Liver (tissue), 8 donors: ENCODE measurements at regions not wholly inside any gene's neighbourhood (a gene's known extent, or its start where the extent isn't known, plus 50 kb on each side); places are given as distances from the start of the nearest gene placed in this dataset.

Source experiments
- DNase-seq: peaks from one replicate; pipeline ENCODE4 v3.0.0-alpha.2; 2017; ENCODE audit warnings: low spot score
- H3K27ac ChIP-seq, 2 donors: one replicate each; pipeline ENCODE4 v1.7.0; 2013; ENCODE audit warnings: inconsistent platforms in 2 of 2, low read length in 2 of 2, control low read depth in 1 of 2, low read depth in 1 of 2, mild to moderate bottlenecking in 1 of 2
- H3K27me3 ChIP-seq, 4 donors: one replicate each; pipeline versions ENCODE4 v1.6.1 to v1.7.0; 2013; ENCODE audit warnings: low read length in 3 of 4, inconsistent platforms in 1 of 4, mild to moderate bottlenecking in 1 of 4, moderate library complexity in 1 of 4; ENCODE audit not compliant: control insufficient read depth in 4 of 4, insufficient read depth in 4 of 4
- H3K36me3 ChIP-seq, 4 donors: one replicate each; pipeline versions ENCODE4 v1.6.1 to v1.7.0; 2013; ENCODE audit warnings: low read length in 3 of 4, mild to moderate bottlenecking in 3 of 4, low read depth in 1 of 4, moderate library complexity in 1 of 4; ENCODE audit not compliant: control insufficient read depth in 4 of 4, insufficient read depth in 3 of 4
- H3K4me1 ChIP-seq, 4 donors: one replicate each; pipeline versions ENCODE4 v1.6.1 to v1.7.0; 2013; ENCODE audit warnings: low read length in 3 of 4, mild to moderate bottlenecking in 3 of 4, moderate library complexity in 1 of 4; ENCODE audit not compliant: control insufficient read depth in 4 of 4, insufficient read depth in 4 of 4
- H3K4me3 ChIP-seq, 3 donors: one replicate each; pipeline versions ENCODE4 v1.6.1 to v1.7.0; 2013; ENCODE audit warnings: low read length in 3 of 3, control low read depth in 1 of 3, low read depth in 1 of 3, mild to moderate bottlenecking in 1 of 3
- H3K9ac ChIP-seq, 2 donors: one replicate each; pipeline ENCODE4 v1.7.0; 2013; ENCODE audit warnings: low read length in 2 of 2, mild to moderate bottlenecking in 2 of 2, moderate library complexity in 2 of 2, control low read depth in 1 of 2, low read depth in 1 of 2
- H3K9me3 ChIP-seq, 4 donors: one replicate each; pipeline versions ENCODE4 v1.6.1 to v1.7.0; 2013; ENCODE audit warnings: low read length in 3 of 4; ENCODE audit not compliant: control insufficient read depth in 4 of 4
- ATF3 ChIP-seq: IDR thresholded peaks from 2 replicates; pipeline ENCODE4 v1.6.1; 2016; ENCODE audit warnings: antibody characterized with exemption
- CTCF ChIP-seq: fragments of 150-350 bp; IDR thresholded peaks from 2 replicates; pipeline ENCODE4 v1.5.1; 2017; ENCODE audit warnings: improper control_type of control experiment, low read depth, low read length; ENCODE audit not compliant: missing input control
- EGR1 ChIP-seq, 2 donors: IDR thresholded peaks; 2 replicates each; pipeline ENCODE4 v1.6.1; 2016 to 2018; ENCODE audit warnings: antibody characterized with exemption in 2 of 2, low read depth in 2 of 2
- FOXA1 ChIP-seq: IDR thresholded peaks from 2 replicates; pipeline ENCODE4 v1.6.1; 2016; ENCODE audit warnings: antibody characterized with exemption
- FOXA2 ChIP-seq: IDR thresholded peaks from 2 replicates; pipeline ENCODE4 v1.6.1; 2016; ENCODE audit warnings: antibody characterized with exemption
- GABPA ChIP-seq, 2 donors: IDR thresholded peaks in 1 of 2; conservative IDR thresholded peaks in 1 of 2; 2 replicates each; pipeline ENCODE4 v1.6.1; 2016; ENCODE audit warnings: antibody characterized with exemption in 2 of 2, mild to moderate bottlenecking in 1 of 2, moderate library complexity in 1 of 2
- HNF4A ChIP-seq, 2 donors: conservative IDR thresholded peaks; 2 replicates each; pipeline ENCODE4 v1.6.1; 2016; ENCODE audit warnings: antibody characterized with exemption in 2 of 2, mild to moderate bottlenecking in 2 of 2
- HNF4G ChIP-seq: IDR thresholded peaks from 2 replicates; pipeline ENCODE4 v1.6.1; 2016; ENCODE audit warnings: antibody characterized with exemption
- JUND ChIP-seq, 2 donors: IDR thresholded peaks; 2 replicates each; pipeline ENCODE4 v1.6.1; 2016; ENCODE audit warnings: antibody characterized with exemption in 2 of 2
- MAX ChIP-seq: IDR thresholded peaks from 2 replicates; pipeline ENCODE4 v1.6.1; 2016; ENCODE audit warnings: antibody characterized with exemption
- NR2F2 ChIP-seq: IDR thresholded peaks from 2 replicates; pipeline ENCODE4 v1.6.1; 2016; ENCODE audit warnings: antibody characterized with exemption
- RAD21 ChIP-seq, 2 donors: IDR thresholded peaks; 2 replicates each; pipeline ENCODE4 v1.6.1; 2016; ENCODE audit warnings: antibody characterized with exemption in 2 of 2, mild to moderate bottlenecking in 2 of 2
- RXRA ChIP-seq, 2 donors: IDR thresholded peaks; 2 replicates each; pipeline ENCODE4 v1.6.1; 2017 to 2018; ENCODE audit warnings: antibody characterized with exemption in 2 of 2, mild to moderate bottlenecking in 1 of 2
- SP1 ChIP-seq: IDR thresholded peaks from 2 replicates; pipeline ENCODE4 v1.6.1; 2018; ENCODE audit warnings: antibody characterized with exemption, mild to moderate bottlenecking
- TAF1 ChIP-seq: conservative IDR thresholded peaks from 2 replicates; pipeline ENCODE4 v1.6.1; 2016; ENCODE audit warnings: antibody characterized with exemption, mild to moderate bottlenecking
- YY1 ChIP-seq: IDR thresholded peaks from 2 replicates; pipeline ENCODE4 v1.6.1; 2016; ENCODE audit warnings: antibody characterized with exemption, mild to moderate bottlenecking
- WGBS: extraction: QIAGEN DNeasy Blood & Tissue Kit; methylation state at CpG from one replicate; pipeline ENCODE4 v1.1.7; 2013; 5-methylcytosine and 5-hydroxymethylcytosine counted together
- donor health status: healthy.
- donor health status: healthy.
- donor health status: healthy.
- donor health status: healthy.
- donor health status: healthy.

DNA sequence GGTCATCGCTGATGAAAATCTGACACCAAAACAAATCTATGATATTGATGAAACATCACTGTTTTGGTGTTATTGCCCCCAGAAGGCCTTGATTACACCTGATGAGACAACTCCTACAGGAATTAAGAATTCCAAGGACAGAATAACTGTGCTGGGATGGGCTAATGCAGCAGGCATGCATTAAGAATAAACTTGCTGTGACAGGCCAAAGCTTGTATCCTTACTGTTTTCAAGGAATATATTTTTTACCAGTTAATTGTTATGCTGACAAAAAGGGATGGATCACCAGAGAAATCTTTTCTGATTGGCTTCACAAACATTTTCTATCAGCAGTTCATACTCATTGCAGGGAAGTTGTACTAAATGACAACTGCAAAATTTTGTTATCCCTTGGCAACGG lies 278.2 kb downstream of the IKZF2 start:
- TF ChIP-seq FOXA1 = no peak
- Histone ChIP-seq H3K9me3 (peaks cover 0 to 2% (median 0%) of the 10 kb centered on the region in 4 donors), H3K4me1 (no peaks in the 10 kb centered on the region), H3K27me3 (no peaks in the 10 kb centered on the region), H3K9ac (no peak overlapping the region), H3K27ac (no peak overlapping the region), H3K4me3 (no peak overlapping the region), H3K36me3 (no peaks in the 10 kb centered on the region)
- 80% methylated on average over 2 of the region's 2 CpGs for WGBS
- no peak for DNase-seq

DNA sequence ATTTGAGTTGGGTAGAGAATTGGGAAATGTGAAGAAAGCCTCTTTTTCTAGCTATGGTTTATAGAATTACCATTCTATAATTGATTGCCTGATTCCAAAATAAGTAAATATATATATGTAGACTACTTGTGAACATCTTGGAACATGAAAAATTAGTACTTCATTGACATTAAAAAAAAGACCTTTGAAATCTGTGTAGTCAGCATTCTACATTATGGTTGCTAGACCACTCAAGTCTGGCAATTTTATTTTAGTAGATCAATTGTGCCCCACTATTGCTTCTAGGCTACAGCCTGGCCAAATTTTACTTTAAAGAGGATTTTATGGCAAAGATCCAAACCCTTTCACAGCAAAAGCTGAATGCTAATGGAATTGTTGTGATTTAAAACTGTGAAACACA lies 279.8 kb downstream of the IKZF2 start:
- no peak for DNase-seq
- no peaks in the 10 kb centered on the region for H3K4me1 ChIP-seq
- TF ChIP-seq HNF4A (conservative IDR thresholded peaks at IDR 0.05) (no peak), HNF4G (no peak), RXRA (IDR thresholded peaks at IDR 0.05) (no peak), SP1 (no peak), NR2F2 (no peak), FOXA2 (no peak), CTCF (no peak), FOXA1 (no peak), ATF3 (no peak), GABPA (IDR thresholded peaks at IDR 0.05 in 1 of 2, conservative IDR thresholded peaks at IDR 0.05 in 1 of 2) (no peak), JUND (IDR thresholded peaks at IDR 0.05) (no peak), EGR1 (IDR thresholded peaks at IDR 0.05; ENCODE audit: low read depth in 2 of 2) (no peak), YY1 (no peak), MAX (no peak), TAF1 (no peak), RAD21 (IDR thresholded peaks at IDR 0.05) (no peak)
- H3K36me3 ChIP-seq = no peaks in the 10 kb centered on the region
- H3K4me3 ChIP-seq = no peak overlapping the region
- peaks cover 0 to 2% (median 0%) of the 10 kb centered on the region in 4 donors for H3K9me3 ChIP-seq
- H3K9ac ChIP-seq = no peak overlapping the region
- no peaks in the 10 kb centered on the region for H3K27me3 ChIP-seq
- H3K27ac ChIP-seq = no peak overlapping the region

DNA sequence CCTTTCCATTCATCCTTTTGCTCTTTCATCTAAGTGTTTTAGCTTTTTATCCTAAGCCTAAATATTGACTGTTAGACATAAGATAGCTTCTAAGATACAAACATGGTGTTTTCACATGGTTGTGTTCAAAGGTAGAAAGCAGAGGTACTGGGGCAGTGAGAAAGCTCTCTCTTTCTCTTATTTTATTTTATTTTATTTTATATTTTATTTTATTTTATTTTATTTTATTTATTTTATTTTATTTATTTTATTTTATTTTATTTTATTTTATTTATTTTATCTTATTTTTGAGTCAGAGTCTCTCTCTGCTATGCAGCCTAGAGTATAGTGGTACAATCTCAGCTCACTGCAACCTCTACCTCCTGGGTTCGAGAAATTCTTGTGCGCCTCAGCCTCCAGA lies 287.2 kb downstream of the IKZF2 start:
- no peak overlapping the region for H3K4me3 ChIP-seq
- no peaks in the 10 kb centered on the region for H3K27me3 ChIP-seq
- no peak for DNase-seq
- peaks cover 2 to 25% (median 6%) of the 10 kb centered on the region in 4 donors for H3K9me3 ChIP-seq
- no peaks in the 10 kb centered on the region for H3K4me1 ChIP-seq
- no peaks in the 10 kb centered on the region for H3K36me3 ChIP-seq
- no peak for TF ChIP-seq RAD21 (IDR thresholded peaks at IDR 0.05)
- no peak for TF ChIP-seq RXRA (IDR thresholded peaks at IDR 0.05)
- TF ChIP-seq GABPA (IDR thresholded peaks at IDR 0.05 in 1 of 2, conservative IDR thresholded peaks at IDR 0.05 in 1 of 2) = no peak
- no peak for TF ChIP-seq HNF4G
- TF ChIP-seq NR2F2 = no peak
- TF ChIP-seq ATF3 = no peak
- TF ChIP-seq CTCF = no peak
- no peak for TF ChIP-seq YY1
- no peak for TF ChIP-seq HNF4A (conservative IDR thresholded peaks at IDR 0.05)
- TF ChIP-seq MAX = no peak
- TF ChIP-seq FOXA2 = no peak
- no peak for TF ChIP-seq SP1
- TF ChIP-seq TAF1 = no peak
- TF ChIP-seq JUND (IDR thresholded peaks at IDR 0.05) = no peak
- no peak for TF ChIP-seq FOXA1
- H3K9ac ChIP-seq = no peak overlapping the region
- H3K27ac ChIP-seq = no peak overlapping the region
- 88% methylated on average over 2 of the region's 2 CpGs for WGBS
